ENCODE measurements at regions not wholly inside any gene's neighbourhood (a gene's known extent, or its start where the extent isn't known, plus 50 kb on each side); places are given as distances from the start of the nearest gene placed in this dataset.

DNA sequence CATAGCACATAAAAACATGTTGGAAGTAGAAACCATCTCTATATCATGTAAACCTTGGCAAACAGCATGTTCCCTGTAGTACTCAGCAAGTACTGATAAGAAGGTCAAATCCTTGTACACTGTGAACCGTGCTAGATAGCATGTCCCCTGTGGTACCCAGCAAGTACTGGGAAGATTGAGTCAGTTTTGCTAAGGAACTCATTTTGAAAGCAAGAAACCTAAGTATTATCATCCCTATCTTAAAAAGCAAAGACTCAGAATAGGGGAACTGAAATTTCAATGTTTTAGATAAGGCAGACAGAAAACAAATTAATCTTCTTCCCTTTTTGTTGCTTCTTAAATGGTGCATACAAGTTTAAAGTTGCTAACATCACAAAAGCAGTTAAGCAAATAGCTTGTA lies 180.2 kb downstream of the RBM46 start:
- TF ChIP-seq, protein P1, sequence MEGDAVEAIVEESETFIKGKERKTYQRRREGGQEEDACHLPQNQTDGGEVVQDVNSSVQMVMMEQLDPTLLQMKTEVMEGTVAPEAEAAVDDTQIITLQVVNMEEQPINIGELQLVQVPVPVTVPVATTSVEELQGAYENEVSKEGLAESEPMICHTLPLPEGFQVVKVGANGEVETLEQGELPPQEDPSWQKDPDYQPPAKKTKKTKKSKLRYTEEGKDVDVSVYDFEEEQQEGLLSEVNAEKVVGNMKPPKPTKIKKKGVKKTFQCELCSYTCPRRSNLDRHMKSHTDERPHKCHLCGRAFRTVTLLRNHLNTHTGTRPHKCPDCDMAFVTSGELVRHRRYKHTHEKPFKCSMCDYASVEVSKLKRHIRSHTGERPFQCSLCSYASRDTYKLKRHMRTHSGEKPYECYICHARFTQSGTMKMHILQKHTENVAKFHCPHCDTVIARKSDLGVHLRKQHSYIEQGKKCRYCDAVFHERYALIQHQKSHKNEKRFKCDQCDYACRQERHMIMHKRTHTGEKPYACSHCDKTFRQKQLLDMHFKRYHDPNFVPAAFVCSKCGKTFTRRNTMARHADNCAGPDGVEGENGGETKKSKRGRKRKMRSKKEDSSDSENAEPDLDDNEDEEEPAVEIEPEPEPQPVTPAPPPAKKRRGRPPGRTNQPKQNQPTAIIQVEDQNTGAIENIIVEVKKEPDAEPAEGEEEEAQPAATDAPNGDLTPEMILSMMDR (IDR thresholded peaks at IDR 0.05): no peak
- TF ChIP-seq EZH2 (IDR thresholded peaks at IDR 0.05): no peak
